Hematopoietic multipotent progenitor cell treated with erythropoietin and hydrocortisone succinate and interleukin-3 and kit ligand, for 6 days (in vitro differentiated cells): ENCODE measurements at regions not wholly inside any gene's neighbourhood (a gene's known extent, or its start where the extent isn't known, plus 50 kb on each side); places are given as distances from the start of the nearest gene placed in this dataset.

ENCODE experiments used
- DNase-seq: peaks from one replicate; pipeline ENCODE4 v3.0.0-alpha.2; 2015

- DNase-seq: no peak
Measured at GRCh38 chr7:31171216-31171785, 119.2 kb downstream of the ADCYAP1R1 start.
